Dermis microvascular lymphatic vessel endothelial cell (primary cell): ENCODE measurements at regions not wholly inside any gene's neighbourhood (a gene's known extent, or its start where the extent isn't known, plus 50 kb on each side); places are given as distances from the start of the nearest gene placed in this dataset.

Experiments
- DNase-seq, 2 donors: peaks; one replicate each; pipeline versions ENCODE4 v3.0.0 to v3.0.0-alpha.2; 2010; ENCODE audit warnings: low read depth in 2 of 2

DNA sequence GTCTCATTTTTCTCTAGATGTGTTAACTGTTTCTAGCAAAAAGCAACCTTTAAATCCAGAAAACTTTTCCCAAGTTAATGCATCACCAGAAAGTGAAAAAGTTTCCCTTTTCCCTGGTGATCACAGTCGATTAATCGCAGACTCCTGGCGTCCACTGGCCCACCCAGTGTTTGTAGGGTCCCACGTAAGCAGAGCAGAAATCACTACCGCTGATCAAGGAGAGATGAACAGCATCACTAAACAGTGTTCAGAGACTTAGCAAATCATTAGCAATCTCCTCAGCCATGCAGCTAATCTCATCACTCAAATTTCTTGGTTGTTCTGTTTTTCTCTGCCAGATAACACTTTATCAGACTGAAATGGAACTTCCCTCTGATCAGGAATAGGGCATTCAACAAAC, 184.2 kb downstream of the EFNB2 start:
- no peak for DNase-seq

DNA sequence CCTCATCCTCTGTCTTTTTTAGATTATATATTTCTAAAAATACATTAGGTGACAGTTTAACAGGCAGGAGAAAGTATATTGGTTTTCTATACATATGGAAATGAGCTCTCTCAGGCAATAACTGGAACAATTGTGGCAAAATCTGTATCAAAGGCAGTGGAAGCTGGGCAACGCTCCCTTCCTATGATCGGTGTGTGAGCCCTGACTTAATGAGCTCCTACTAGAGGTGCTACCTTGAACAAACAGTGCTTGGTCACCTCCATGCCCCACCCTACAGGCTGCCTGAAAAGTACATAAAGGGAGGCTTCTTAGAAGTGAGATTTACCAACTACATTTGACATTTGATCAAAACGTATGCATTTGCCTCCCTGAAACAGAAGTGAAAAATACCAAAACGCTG, 185.3 kb downstream of the EFNB2 start:
- no peak for DNase-seq

DNA sequence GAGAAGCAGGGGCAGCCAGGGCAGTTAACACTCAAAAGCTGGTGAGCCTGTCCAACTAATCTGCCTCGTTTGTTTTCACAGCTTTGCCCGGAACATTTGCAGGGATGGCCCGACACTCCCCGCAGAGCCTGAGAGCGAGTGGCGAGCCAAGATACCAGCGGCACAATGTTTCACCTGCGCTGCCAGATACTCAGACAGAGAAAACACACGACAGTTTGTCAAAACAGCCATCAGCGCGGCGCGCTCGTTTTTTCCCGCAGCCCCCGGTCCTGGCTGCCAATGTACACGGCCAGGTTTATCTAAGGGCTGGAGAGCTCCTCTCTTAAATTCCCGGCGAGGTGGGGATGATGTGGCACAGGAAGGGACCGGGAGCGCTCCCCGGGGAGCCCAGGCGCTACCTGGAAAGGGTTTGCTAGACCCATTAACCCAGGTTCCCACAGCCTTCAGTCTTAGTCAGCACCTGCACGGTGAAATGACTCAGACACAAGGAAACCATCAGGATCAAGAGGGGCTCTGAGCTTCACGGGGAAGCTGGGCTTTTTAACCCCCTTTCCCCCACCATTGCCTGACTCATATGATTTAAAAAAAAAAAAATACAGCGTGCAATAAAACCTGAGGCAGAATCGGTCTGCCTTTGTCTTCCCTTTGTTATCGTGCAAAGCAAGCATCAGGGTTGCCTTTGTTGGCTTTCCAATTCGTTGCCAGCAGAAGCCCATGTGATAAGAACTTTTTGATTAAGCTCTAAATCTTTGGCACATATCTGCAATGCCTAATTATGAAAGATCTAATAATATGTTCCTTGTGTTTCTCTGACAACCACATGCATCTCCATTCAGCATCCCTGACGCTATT, 186.2 kb downstream of the EFNB2 start:
- peak; percentile 98 to 99 for DNase-seq

DNA sequence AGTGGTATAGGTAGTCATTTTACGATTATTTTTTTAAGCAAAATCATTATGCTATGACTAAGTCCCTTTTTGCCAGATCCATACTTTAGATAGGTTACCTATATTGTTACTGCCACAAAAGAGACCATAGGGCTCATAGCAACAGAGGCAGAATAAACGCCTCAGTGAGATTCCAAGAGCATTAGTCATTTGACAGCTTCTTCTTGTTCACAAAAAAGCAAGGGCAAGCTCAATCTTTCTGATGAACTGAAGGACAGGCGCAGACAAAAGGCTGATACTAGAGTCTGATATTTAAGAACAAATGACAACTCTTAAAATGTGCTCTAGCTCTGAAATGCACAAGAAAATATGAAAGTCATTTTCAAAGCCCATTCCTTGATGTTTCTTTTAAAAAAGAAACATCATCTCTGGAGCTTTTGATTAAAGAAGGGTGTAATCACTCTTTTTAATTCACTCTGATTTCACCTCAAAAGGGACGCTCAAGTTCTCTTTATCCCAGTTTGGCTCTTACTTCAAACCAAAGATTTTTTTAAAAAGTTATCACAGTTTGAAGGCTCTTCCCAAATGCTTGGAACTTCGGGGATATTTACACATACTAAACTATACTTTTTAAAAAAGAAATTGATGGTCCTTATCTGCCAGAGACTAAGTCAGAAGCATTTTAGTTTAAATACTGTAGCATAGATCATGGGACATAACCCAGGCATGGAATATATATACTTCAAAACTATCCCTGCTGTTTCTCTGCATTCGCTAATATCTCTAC, 187.2 kb downstream of the EFNB2 start:
- peak in 1 of 2 donors; percentile 85 for DNase-seq

DNA sequence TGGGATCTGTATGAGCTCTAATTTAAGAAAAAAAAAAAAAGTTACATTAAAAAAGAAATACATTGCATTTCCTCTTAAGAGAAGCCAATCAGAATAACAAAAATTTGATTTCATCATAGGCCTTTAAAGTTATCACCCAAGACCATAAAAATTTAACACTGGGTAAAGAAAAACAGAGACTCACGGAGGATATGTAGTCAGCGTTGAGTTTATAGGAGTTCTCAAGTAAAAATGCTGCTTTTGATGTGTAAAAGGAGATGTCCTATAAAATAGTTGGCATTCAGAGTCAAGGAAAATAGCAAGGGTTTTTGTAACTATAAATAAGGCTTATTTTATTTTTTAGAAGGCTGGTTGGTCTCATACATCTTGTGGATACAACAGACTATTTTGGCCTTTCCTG, 191.1 kb downstream of the EFNB2 start:
- no peak for DNase-seq

DNA sequence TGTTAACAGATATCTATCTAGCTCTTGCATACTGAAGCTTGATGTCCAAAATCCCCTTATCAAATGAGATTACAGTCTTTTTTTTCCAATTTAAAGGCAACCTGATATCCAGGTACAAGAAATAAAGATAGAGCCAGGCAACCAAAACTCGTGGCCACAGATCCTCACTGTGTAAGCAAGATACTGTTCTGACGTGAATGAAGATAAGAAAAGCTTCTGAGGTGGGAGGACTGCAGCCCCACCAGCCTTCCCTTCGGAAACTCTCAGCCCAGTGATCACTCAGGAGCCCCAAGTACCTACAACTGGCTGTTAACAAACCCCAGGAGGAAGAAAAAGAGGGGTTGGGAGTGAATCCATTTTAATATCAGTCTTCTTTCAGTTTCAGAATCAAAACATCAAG, 191.6 kb downstream of the EFNB2 start:
- no peak for DNase-seq

DNA sequence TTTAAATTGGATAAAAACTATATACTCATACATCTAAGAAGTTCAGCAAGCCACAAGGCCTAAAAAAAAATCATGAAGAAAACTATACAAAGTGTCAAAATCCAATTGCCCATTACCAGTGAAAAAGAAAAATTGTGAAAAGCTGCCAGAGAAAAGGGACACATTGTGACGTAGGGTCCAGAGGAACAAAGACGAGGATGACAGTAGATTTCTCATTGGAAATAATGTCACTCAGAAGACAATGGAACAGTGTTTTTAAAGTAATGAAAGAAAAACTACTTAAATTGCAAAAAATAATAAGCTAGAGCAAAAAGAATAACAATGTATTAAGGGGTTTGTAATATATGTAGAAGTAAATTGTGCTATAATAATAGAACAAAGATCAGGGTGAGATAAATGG, 195.2 kb downstream of the EFNB2 start:
- DNase-seq: no peak

DNA sequence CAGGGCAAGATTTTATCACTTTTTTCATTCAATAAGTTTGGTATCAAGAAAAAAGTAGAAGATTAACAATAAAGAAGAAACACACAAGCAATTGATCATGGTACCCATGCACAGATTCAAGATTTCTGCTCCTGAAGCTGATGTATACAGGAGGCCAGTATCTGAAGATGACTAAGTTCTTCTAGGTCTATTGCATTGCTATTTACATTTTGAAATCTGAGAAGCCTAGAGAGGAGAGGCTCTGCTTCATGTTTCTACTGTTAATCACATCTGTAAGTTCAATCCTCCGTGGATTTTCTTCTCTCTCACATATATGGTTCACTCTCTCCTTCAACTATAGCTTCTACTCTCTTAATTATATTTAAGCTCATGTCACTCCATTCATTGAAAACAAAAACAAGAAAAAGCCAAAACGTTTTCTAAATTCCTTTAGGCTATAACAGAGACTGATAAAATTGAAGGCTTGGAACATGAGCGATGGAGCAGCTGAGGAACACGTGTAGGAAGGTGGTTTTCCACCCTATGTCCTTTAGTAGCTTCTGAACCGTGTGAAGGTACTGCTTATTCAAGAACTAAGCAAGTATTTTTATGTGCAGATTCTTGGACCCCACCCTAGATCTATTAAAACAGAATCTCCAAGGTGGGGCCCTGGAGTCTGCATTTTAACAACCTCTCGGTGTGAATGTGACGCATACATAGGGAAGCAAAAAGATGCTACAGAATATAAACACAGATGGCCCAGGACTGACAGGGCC, 198.2 kb downstream of the EFNB2 start:
- no peak for DNase-seq

DNA sequence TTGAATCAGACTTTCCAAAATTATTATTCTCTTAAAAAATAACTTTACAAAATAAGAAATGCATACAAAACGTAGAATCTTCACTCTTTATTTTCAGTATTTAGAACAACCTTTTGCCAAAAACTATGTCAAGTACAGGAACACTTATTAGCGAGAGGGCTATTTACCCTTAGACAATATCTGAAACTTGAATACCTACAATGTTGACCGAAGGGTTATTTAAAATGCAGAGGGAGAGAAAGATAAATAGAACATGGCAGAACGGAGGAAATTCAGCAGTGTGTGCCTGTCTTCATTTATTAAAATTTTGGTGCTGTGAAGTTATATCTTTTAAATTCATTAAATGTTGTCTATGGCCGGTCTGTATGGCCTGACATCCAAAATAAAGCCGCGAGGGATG, 198.8 kb downstream of the EFNB2 start:
- DNase-seq: no peak

DNA sequence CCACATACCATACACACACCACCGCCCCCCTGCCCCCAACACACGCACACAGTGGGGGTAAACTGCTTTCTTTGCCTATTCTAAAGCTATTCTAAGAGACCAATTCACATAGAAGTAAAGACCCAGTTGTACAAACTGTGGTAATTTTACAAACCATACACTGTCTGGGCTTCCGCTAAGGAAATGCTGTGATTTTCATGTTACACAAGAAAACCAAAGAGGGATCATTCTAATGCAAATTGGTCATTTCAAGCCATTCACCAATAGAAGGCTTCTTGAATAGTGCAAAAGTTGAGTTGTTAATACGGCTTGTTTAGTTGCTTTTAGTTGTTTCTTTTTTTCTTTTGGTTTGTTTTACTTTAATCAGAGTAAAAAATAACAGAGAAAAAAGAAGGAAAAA, 202.8 kb downstream of the EFNB2 start:
- no peak for DNase-seq

DNA sequence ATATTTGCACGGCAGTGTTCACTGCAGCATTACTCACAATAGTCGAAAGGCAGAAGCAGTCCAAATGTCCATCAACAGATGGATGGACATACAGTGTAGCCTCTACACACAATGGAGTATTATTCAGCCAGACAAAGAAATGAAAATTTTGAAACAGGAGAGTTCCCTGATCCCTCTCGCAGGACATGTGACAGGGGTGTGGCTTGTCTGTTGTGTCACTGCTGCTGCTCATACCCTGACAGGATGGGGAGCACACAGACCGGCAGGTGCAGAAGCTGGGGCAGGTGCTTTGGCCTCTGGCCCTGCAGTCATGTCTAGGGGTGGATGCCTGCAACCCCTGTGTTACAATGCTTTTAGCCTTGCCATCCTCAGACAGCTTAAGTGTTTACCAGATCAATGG, 204.3 kb downstream of the EFNB2 start:
- no peak for DNase-seq

DNA sequence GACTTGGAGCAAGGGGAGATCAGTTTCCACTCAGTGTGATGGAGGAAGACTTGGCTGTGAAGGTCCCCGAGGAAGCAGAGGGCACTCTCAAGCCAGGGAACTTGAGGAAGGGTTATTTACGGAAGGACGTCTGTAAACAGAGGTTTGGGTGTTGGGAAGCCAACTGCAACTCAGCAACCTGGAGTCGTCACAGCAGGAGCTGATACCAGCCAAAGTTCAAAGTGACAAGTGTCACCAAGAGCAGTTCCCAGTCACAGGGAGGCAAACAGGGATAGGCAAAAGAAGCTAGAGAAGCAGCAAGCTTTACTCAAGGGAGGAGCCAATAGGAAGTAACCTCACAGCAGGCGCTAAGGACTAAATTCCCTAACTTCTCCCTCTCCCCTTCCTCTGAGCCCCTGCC, 205.5 kb downstream of the EFNB2 start:
- DNase-seq: no peak

DNA sequence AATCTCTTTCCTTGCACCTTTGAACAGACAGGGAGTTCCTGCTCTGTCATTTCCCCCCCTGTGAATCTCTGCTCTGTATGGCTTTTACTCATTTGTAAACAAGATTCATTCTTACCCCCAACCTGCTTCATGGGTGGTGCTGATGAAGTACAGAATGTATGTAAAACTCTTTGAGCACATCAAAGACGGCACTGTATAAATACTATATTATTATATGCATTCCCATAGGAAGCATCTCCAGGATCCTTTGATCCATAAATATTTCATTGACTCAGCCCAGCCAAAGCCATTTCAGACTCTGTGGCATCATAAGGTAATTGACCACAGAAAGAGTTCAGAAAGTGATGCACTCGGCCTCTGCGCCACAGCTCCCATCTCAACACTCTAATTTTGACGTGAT, 208.7 kb downstream of the EFNB2 start:
- DNase-seq: no peak

DNA sequence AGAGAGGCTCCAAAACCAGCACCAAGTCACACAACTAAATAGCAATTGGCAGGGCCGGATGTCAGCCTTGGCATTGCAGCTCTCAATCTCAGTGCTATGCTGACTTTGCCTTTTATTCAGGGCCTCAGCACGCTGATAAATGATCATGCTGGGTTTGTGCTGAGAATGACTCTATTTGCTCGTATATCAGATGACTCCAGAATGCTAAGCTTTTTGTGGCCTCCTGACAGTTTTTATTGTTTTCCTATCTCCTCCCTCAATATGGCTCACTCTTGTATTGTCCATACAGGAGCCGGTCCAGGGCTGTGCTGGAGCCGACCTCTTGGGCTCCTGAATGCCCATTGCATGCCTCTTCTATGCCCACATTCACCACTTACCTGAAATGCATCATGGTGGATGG, 211.0 kb downstream of the EFNB2 start:
- no peak for DNase-seq

DNA sequence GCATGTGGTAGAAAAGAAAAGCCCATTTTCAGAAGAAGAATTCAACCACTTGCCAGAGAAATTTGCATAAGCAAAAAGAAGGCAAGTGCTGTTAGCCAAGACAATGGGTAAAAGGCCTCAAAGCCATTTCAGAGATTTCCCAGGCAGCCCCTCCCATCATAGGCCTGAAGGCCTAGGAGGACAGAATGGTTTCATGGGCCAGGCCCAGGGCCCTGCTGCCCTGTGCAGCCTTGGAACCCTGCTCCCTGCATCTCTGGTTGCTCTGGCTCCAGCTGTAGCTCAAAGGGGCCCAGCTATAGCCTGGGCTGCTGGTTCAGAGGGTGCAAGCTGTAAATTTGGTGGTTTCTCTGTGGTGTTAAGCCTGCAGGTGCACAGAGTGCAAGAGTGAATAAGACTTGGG, 212.8 kb downstream of the EFNB2 start:
- no peak for DNase-seq

DNA sequence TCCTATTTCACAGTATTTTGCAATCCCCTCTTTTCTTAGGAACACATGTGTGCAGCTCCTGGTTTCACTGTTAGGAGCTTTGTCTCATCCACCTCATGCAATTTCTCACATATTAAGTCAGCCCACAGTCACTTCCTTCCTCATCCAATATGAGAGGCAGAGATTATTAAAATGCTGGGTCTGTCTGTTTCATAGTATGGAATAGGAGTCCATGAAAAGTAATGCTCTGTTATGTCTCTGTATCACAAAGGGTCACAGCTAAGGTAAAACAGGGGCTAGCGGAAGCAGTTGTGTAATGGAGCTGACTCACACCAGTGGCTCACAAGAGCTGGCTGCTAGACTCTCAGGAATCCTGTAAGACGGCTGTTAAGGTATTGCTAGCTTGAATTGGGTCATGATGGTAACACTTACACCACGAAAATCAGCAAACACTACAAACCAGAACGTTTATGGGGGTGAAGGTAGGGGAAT, 216.5 kb downstream of the EFNB2 start:
- peak; percentile 40 to 93 for DNase-seq

DNA sequence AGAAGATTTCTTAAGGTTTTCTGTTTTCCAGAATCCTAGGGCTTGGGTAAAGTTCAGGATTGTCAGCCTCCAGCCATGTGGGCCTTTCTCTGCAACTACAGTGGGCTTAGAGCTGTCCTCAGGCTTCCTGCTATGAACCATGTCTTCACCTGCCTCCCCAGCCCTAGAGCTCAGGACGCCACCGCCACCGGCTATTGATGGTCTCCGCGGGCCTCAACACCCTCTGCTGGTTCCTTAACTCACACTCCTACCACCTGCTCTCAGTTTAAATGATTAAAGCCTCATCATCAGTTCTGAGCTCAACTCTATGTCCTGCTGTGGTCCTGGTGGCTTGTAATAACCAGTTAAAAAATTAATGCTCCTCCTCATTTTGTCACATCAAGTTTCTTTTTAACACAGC, 221.0 kb downstream of the EFNB2 start:
- no peak for DNase-seq

DNA sequence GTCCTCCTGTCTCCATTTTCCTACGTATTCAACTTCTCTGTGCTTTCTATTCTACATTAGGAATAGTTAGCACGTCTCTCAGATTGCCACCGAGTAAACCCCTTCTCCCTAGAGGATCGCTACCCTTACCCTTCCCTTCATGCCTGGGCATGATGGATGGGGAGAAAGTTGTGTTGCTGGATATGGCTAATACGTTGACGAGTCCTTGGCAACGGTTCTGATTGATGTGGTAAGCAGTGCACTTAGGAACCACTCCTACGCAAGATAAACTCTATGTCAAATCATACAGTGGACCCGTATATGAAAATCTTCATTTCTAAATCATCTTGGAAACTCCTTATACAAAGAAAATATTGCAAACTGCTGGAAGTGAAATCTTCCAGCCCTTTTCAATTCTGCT, 224.5 kb downstream of the EFNB2 start:
- no peak for DNase-seq

DNA sequence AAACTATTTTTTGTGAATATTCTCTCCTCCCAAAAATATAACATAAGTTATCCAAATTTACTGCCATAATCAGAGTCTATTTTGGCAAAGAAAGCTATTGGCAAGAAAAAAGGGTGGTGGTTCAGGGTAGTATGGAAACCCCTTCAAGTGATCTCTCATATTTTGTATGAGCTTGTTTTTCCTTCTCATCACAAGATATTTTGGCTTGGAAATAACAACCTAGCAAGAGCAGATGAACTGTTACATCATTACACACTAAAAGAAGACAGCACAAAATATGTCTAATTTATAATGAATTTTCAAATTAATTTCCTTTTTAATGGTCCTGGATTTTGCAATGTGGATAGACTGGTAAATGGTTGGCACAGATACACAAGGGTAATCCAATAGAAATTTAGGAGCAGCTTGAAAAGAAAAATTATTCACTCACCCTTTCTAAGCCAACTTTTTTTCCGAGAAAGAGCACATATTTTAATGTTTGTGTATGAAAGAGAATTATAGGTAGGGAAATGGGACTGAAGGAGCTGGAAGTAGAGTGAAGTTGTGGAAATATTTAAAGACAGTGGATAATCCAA, 225.1 kb downstream of the EFNB2 start:
- no peak for DNase-seq

DNA sequence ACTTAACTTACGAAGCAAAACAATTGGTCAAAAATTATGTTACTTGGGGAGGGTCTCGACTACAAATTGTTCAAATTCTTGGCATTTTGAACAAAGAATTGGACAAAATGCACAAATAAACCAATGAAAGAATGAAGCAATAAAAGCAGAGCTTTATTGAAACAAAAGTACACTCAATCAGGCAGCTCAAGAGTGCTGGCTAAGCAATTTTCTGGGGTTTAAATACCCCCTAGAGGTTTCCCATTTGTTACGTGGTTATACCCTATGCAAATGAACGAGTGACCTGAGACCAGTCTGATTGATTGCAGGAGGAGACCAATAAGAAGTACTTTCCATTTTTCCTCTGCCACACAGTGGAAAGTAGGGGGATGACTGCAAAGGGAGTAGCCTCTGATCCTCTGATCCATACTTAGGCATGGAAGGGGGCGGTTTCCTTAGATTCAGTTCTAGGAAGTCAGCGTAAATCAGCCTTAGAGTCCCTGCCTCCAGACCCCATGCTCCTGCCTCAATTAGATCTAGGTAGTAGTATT, 228.6 kb downstream of the EFNB2 start:
- DNase-seq: no peak

DNA sequence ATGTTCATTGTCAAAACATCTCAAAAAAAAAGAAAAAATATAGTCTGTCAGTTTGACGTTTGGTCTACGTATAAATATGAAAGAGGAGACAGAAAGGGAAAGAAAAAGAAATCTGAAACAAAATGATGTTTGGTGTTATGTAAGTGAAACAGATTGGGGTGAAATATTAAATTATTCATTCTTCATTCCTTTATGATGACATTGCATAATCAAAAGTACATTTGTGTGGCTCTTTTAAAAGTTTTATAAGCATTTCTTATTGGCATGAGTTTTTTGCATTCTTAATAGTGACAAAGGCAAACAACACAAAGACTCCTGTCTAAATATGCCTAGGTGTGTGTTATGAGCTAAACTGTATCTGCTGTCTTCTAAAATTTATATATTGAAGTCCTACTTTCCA, 232.6 kb downstream of the EFNB2 start:
- no peak for DNase-seq

DNA sequence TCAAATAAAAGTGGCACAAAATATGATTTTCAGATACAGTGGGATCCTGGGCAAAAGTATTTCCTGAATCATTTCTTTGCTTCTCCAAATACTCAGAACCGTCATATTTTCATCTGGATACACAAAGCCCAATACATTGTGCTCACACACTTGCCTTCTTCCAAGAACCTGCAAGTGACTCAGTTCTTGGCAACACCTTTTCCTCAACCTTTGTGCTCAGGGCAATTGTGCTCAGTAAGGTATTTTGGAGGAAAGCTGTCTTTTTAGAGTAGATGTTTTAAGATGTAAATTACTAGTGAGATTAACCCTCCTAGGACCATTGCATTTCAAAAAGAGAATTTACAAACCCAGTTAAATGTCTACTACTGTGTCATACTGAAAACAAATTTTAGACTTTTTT, 233.5 kb downstream of the EFNB2 start:
- DNase-seq: no peak
